ENCODE measurements at regions not wholly inside any gene's neighbourhood (a gene's known extent, or its start where the extent isn't known, plus 50 kb on each side); places are given as distances from the start of the nearest gene placed in this dataset.
"Not testable (repeated sequence)": the region's sequence is repeated elsewhere in the genome, so short reads cannot be mapped to it uniquely, and the experiment has no call there.

- H3K9me3 Mint-ChIP-seq: peaks cover 6 to 32% (median 10%) of the 10 kb centered on the region in 7 donors
- H3K36me3 Mint-ChIP-seq: peaks cover 3% of the 10 kb centered on the region
Observed at GRCh38 chr12:23141335-23141734, 516.4 kb downstream of the ETNK1 start.

GRCh38 chr12:23146070-23146469, 521.1 kb downstream of the ETNK1 start:
- not testable (repeated sequence) for H3K36me3 ChIP-seq (ENCODE audit: control insufficient read depth, insufficient read depth, low read length); H3K4me1 Mint-ChIP-seq; H3K27ac ChIP-seq (ENCODE audit: insufficient read depth, low read length, poor library complexity, severe bottlenecking); H3K9me3 ChIP-seq (ENCODE audit: control insufficient read depth in 2 of 2, low read length in 2 of 2); H3K4me3 Mint-ChIP-seq; H3K27me3 ChIP-seq (ENCODE audit: control insufficient read depth, insufficient read depth, low read length); H3K4me1 ChIP-seq (ENCODE audit: control insufficient read depth, insufficient read depth, low read length, poor library complexity, severe bottlenecking); H3K27me3 Mint-ChIP-seq; H3K27ac Mint-ChIP-seq; ATAC-seq (ENCODE audit: low read depth in 2 of 2); DNase-seq; H3K36me3 Mint-ChIP-seq; H3K4me3 ChIP-seq (ENCODE audit: low read depth, low read length)
- peaks cover 4 to 28% (median 10%) of the 10 kb centered on the region in 7 donors for H3K9me3 Mint-ChIP-seq

More at GRCh38 chr12:23141335-23141734, 516.4 kb downstream of the ETNK1 start:
- Mint-ChIP-seq H3K27ac (no peak overlapping the region), H3K4me3 (no peak overlapping the region), H3K27me3 (no peaks in the 10 kb centered on the region), H3K4me1 (no peaks in the 10 kb centered on the region)
- no peaks in the 10 kb centered on the region for H3K36me3 ChIP-seq (ENCODE audit: control insufficient read depth, insufficient read depth, low read length)
- H3K27me3 ChIP-seq (ENCODE audit: control insufficient read depth, insufficient read depth, low read length): no peaks in the 10 kb centered on the region
- H3K9me3 ChIP-seq (ENCODE audit: control insufficient read depth in 2 of 2, low read length in 2 of 2): no peaks in the 10 kb centered on the region
- H3K27ac ChIP-seq (ENCODE audit: insufficient read depth, low read length, poor library complexity, severe bottlenecking): no peak overlapping the region
- H3K4me1 ChIP-seq (ENCODE audit: control insufficient read depth, insufficient read depth, low read length, poor library complexity, severe bottlenecking): no peaks in the 10 kb centered on the region
- no peak for ATAC-seq (ENCODE audit: low read depth in 2 of 2)
- H3K4me3 ChIP-seq (ENCODE audit: low read depth, low read length): no peak overlapping the region
- no peak for DNase-seq

GRCh38 chr12:23168459-23168858, 543.5 kb downstream of the ETNK1 start:
- no peaks in the 10 kb centered on the region for H3K36me3 ChIP-seq (ENCODE audit: control insufficient read depth, insufficient read depth, low read length)
- no peak for ATAC-seq (ENCODE audit: low read depth in 2 of 2)
- Mint-ChIP-seq H3K4me3 (no peak overlapping the region), H3K4me1 (no peaks in the 10 kb centered on the region), H3K27ac (no peak overlapping the region), H3K9me3 (peaks cover 0 to 21% (median 3%) of the 10 kb centered on the region in 7 donors), H3K27me3 (no peaks in the 10 kb centered on the region), H3K36me3 (no peaks in the 10 kb centered on the region)
- DNase-seq: no peak
- peaks cover 4 to 5% of the 10 kb centered on the region in 2 experiments for H3K9me3 ChIP-seq (ENCODE audit: control insufficient read depth in 2 of 2, low read length in 2 of 2)
- H3K4me1 ChIP-seq (ENCODE audit: control insufficient read depth, insufficient read depth, low read length, poor library complexity, severe bottlenecking): no peaks in the 10 kb centered on the region
- no peak overlapping the region for H3K27ac ChIP-seq (ENCODE audit: insufficient read depth, low read length, poor library complexity, severe bottlenecking)
- no peaks in the 10 kb centered on the region for H3K27me3 ChIP-seq (ENCODE audit: control insufficient read depth, insufficient read depth, low read length)
- H3K4me3 ChIP-seq (ENCODE audit: low read depth, low read length): no peak overlapping the region

GRCh38 chr12:23169012-23169695, 544.2 kb downstream of the ETNK1 start:
- H3K27me3 ChIP-seq (ENCODE audit: control insufficient read depth, insufficient read depth, low read length): no peaks in the 10 kb centered on the region
- peaks cover 3 to 5% of the 10 kb centered on the region in 2 experiments for H3K9me3 ChIP-seq (ENCODE audit: control insufficient read depth in 2 of 2, low read length in 2 of 2)
- H3K4me1 Mint-ChIP-seq: no peaks in the 10 kb centered on the region
- no peak overlapping the region for H3K4me3 Mint-ChIP-seq
- no peaks in the 10 kb centered on the region for H3K36me3 Mint-ChIP-seq
- H3K27ac ChIP-seq (ENCODE audit: insufficient read depth, low read length, poor library complexity, severe bottlenecking): no peak overlapping the region
- peaks cover 2 to 25% (median 4%) of the 10 kb centered on the region in 7 donors for H3K9me3 Mint-ChIP-seq
- no peak overlapping the region for H3K4me3 ChIP-seq (ENCODE audit: low read depth, low read length)
- no peak for ATAC-seq (ENCODE audit: low read depth in 2 of 2)
- no peaks in the 10 kb centered on the region for H3K27me3 Mint-ChIP-seq
- no peak for DNase-seq
- H3K4me1 ChIP-seq (ENCODE audit: control insufficient read depth, insufficient read depth, low read length, poor library complexity, severe bottlenecking): no peaks in the 10 kb centered on the region
- H3K36me3 ChIP-seq (ENCODE audit: control insufficient read depth, insufficient read depth, low read length): no peaks in the 10 kb centered on the region
- H3K27ac Mint-ChIP-seq: no peak overlapping the region

- H3K9me3 Mint-ChIP-seq: peaks cover 2 to 24% (median 6%) of the 10 kb centered on the region in 7 donors
- no peak overlapping the region for H3K4me3 Mint-ChIP-seq
- DNase-seq: no peak
- H3K4me1 Mint-ChIP-seq: no peaks in the 10 kb centered on the region
- peaks cover 3 to 5% of the 10 kb centered on the region in 2 experiments for H3K9me3 ChIP-seq (ENCODE audit: control insufficient read depth in 2 of 2, low read length in 2 of 2)
- H3K36me3 Mint-ChIP-seq: no peaks in the 10 kb centered on the region
- H3K27ac ChIP-seq (ENCODE audit: insufficient read depth, low read length, poor library complexity, severe bottlenecking): no peak overlapping the region
- H3K4me3 ChIP-seq (ENCODE audit: low read depth, low read length): no peak overlapping the region
- no peaks in the 10 kb centered on the region for H3K27me3 Mint-ChIP-seq
- H3K4me1 ChIP-seq (ENCODE audit: control insufficient read depth, insufficient read depth, low read length, poor library complexity, severe bottlenecking): no peaks in the 10 kb centered on the region
- H3K27me3 ChIP-seq (ENCODE audit: control insufficient read depth, insufficient read depth, low read length): no peaks in the 10 kb centered on the region
- H3K27ac Mint-ChIP-seq: no peak overlapping the region
- no peaks in the 10 kb centered on the region for H3K36me3 ChIP-seq (ENCODE audit: control insufficient read depth, insufficient read depth, low read length)
- ATAC-seq (ENCODE audit: low read depth in 2 of 2): no peak
Observed at GRCh38 chr12:23169696-23170013, 544.7 kb downstream of the ETNK1 start.

GRCh38 chr12:23174917-23175316, 549.9 kb downstream of the ETNK1 start:
- DNase-seq (no peak), ATAC-seq (ENCODE audit: low read depth in 2 of 2) (no peak)
- H3K4me1 ChIP-seq (ENCODE audit: control insufficient read depth, insufficient read depth, low read length, poor library complexity, severe bottlenecking): no peaks in the 10 kb centered on the region
- Mint-ChIP-seq H3K4me1 (no peaks in the 10 kb centered on the region), H3K4me3 (no peak overlapping the region), H3K27ac (no peak overlapping the region), H3K36me3 (no peaks in the 10 kb centered on the region), H3K9me3 (peaks cover 2 to 17% (median 6%) of the 10 kb centered on the region in 7 donors), H3K27me3 (no peaks in the 10 kb centered on the region)
- H3K27me3 ChIP-seq (ENCODE audit: control insufficient read depth, insufficient read depth, low read length): no peaks in the 10 kb centered on the region
- no peaks in the 10 kb centered on the region for H3K36me3 ChIP-seq (ENCODE audit: control insufficient read depth, insufficient read depth, low read length)
- H3K9me3 ChIP-seq (ENCODE audit: control insufficient read depth in 2 of 2, low read length in 2 of 2): no peaks in the 10 kb centered on the region
- no peak overlapping the region for H3K27ac ChIP-seq (ENCODE audit: insufficient read depth, low read length, poor library complexity, severe bottlenecking)
- H3K4me3 ChIP-seq (ENCODE audit: low read depth, low read length): no peak overlapping the region

GRCh38 chr12:23185346-23185745, 560.4 kb downstream of the ETNK1 start:
- Mint-ChIP-seq H3K4me1 (no peaks in the 10 kb centered on the region), H3K27me3 (no peaks in the 10 kb centered on the region), H3K4me3 (no peak overlapping the region), H3K9me3 (peaks cover 0 to 3% (median 0%) of the 10 kb centered on the region in 7 donors), H3K36me3 (no peaks in the 10 kb centered on the region), H3K27ac (no peak overlapping the region)
- Histone ChIP-seq H3K4me3 (ENCODE audit: low read depth, low read length) (no peak overlapping the region), H3K4me1 (ENCODE audit: control insufficient read depth, insufficient read depth, low read length, poor library complexity, severe bottlenecking) (no peaks in the 10 kb centered on the region), H3K27me3 (ENCODE audit: control insufficient read depth, insufficient read depth, low read length) (no peaks in the 10 kb centered on the region), H3K36me3 (ENCODE audit: control insufficient read depth, insufficient read depth, low read length) (no peaks in the 10 kb centered on the region), H3K27ac (ENCODE audit: insufficient read depth, low read length, poor library complexity, severe bottlenecking) (no peak overlapping the region), H3K9me3 (ENCODE audit: control insufficient read depth in 2 of 2, low read length in 2 of 2) (no peaks in the 10 kb centered on the region)
- ATAC-seq (ENCODE audit: low read depth in 2 of 2) (no peak), DNase-seq (no peak)

- H3K9me3 ChIP-seq (ENCODE audit: control insufficient read depth in 2 of 2, low read length in 2 of 2): no peaks in the 10 kb centered on the region
- DNase-seq: no peak
- Mint-ChIP-seq H3K4me1 (no peaks in the 10 kb centered on the region), H3K27ac (no peak overlapping the region), H3K36me3 (no peaks in the 10 kb centered on the region), H3K4me3 (no peak overlapping the region), H3K9me3 (peaks cover 0 to 3% (median 0%) of the 10 kb centered on the region in 7 donors), H3K27me3 (no peaks in the 10 kb centered on the region)
- no peaks in the 10 kb centered on the region for H3K27me3 ChIP-seq (ENCODE audit: control insufficient read depth, insufficient read depth, low read length)
- no peak overlapping the region for H3K4me3 ChIP-seq (ENCODE audit: low read depth, low read length)
- no peaks in the 10 kb centered on the region for H3K36me3 ChIP-seq (ENCODE audit: control insufficient read depth, insufficient read depth, low read length)
- H3K4me1 ChIP-seq (ENCODE audit: control insufficient read depth, insufficient read depth, low read length, poor library complexity, severe bottlenecking): no peaks in the 10 kb centered on the region
- no peak for ATAC-seq (ENCODE audit: low read depth in 2 of 2)
- no peak overlapping the region for H3K27ac ChIP-seq (ENCODE audit: insufficient read depth, low read length, poor library complexity, severe bottlenecking)
Observed at GRCh38 chr12:23186950-23187349, 562.0 kb downstream of the ETNK1 start.

All from CD4-positive, CD25-positive, alpha-beta regulatory T cell (primary cell).